ENCODE measurements at regions not wholly inside any gene's neighbourhood (a gene's known extent, or its start where the extent isn't known, plus 50 kb on each side); places are given as distances from the start of the nearest gene placed in this dataset.
"Not testable (repeated sequence)": the region's sequence is repeated elsewhere in the genome, so short reads cannot be mapped to it uniquely, and the experiment has no call there.

- DNase-seq = not testable (repeated sequence)
These were observed 69.5 kb downstream of the NPIPA7 start for GRCh38 chr16:16448423-16448822.

- DNase-seq = not testable (repeated sequence)
These were observed 70.8 kb downstream of the NPIPA7 start for GRCh38 chr16:16449712-16450237.

GRCh38 chr16:16451721-16452410 lies 72.9 kb downstream of the NPIPA7 start:
- DNase-seq = not testable (repeated sequence)

GRCh38 chr16:16458579-16458978 lies 79.6 kb downstream of the NPIPA7 start:
- DNase-seq = not testable (repeated sequence)

GRCh38 chr16:16463792-16464191 lies 84.9 kb downstream of the NPIPA7 start:
- DNase-seq = not testable (repeated sequence)

GRCh38 chr16:16488919-16489318 lies 110.0 kb downstream of the NPIPA7 start:
- DNase-seq = not testable (repeated sequence)

- not testable (repeated sequence) for DNase-seq
These were observed 110.5 kb downstream of the NPIPA7 start for GRCh38 chr16:16489466-16489865.

- DNase-seq = not testable (repeated sequence)
These were observed 115.2 kb downstream of the NPIPA7 start for GRCh38 chr16:16494114-16494513.

GRCh38 chr16:16494998-16495397 lies 116.1 kb downstream of the NPIPA7 start:
- DNase-seq = not testable (repeated sequence)

GRCh38 chr16:16499875-16500274 lies 120.9 kb downstream of the NPIPA7 start:
- not testable (repeated sequence) for DNase-seq

- DNase-seq = not testable (repeated sequence)
These were observed 128.1 kb downstream of the NPIPA7 start for GRCh38 chr16:16507041-16507440.

- DNase-seq = not testable (repeated sequence)
These were observed 129.4 kb downstream of the NPIPA7 start for GRCh38 chr16:16508344-16508743.

GRCh38 chr16:16519395-16519794 lies 140.5 kb downstream of the NPIPA7 start:
- not testable (repeated sequence) for DNase-seq

GRCh38 chr16:16521239-16522002 lies 142.5 kb downstream of the NPIPA7 start:
- DNase-seq = not testable (repeated sequence)

- not testable (repeated sequence) for DNase-seq
These were observed 148.1 kb downstream of the NPIPA7 start for GRCh38 chr16:16526998-16527397.

- DNase-seq = not testable (repeated sequence)
These were observed 151.8 kb downstream of the NPIPA7 start for GRCh38 chr16:16530744-16531143.

GRCh38 chr16:16535565-16535964 lies 156.6 kb downstream of the NPIPA7 start:
- not testable (repeated sequence) for DNase-seq

GRCh38 chr16:16536151-16536550 lies 157.2 kb downstream of the NPIPA7 start:
- not testable (repeated sequence) for DNase-seq

GRCh38 chr16:16549710-16550109 lies 170.8 kb downstream of the NPIPA7 start:
- DNase-seq = not testable (repeated sequence)

- not testable (repeated sequence) for DNase-seq
These were observed 171.9 kb downstream of the NPIPA7 start for GRCh38 chr16:16550824-16551223.

GRCh38 chr16:16552819-16553340 lies 173.9 kb downstream of the NPIPA7 start:
- DNase-seq = not testable (repeated sequence)

GRCh38 chr16:16559179-16559740 lies 180.3 kb downstream of the NPIPA7 start:
- not testable (repeated sequence) for DNase-seq

- not testable (repeated sequence) for DNase-seq
These were observed 182.6 kb downstream of the NPIPA7 start for GRCh38 chr16:16561532-16561931.
